Left ventricle myocardium inferior (tissue), 1 donor: ENCODE measurements at regions not wholly inside any gene's neighbourhood (a gene's known extent, or its start where the extent isn't known, plus 50 kb on each side); places are given as distances from the start of the nearest gene placed in this dataset.
A peak's percentile ranks its signal among the peaks of the same experiment; 100 is the strongest.

Experiments used
- DNase-seq: peaks from one replicate; pipeline ENCODE4 v3.0.0-alpha.2; 2020
- H3K27ac ChIP-seq: fragments of 200-600 bp; replicated peaks from 2 replicates; pipeline ENCODE4 v1.8.0; 2021
- H3K27me3 ChIP-seq: fragments of 200-600 bp; 2 replicates; pipeline ENCODE4 v1.8.0; 2021; ENCODE audit warnings: low read depth
- H3K36me3 ChIP-seq: fragments of 200-600 bp; 2 replicates; pipeline ENCODE4 v1.8.0; 2021
- H3K4me1 ChIP-seq: fragments of 200-600 bp; 2 replicates; pipeline ENCODE4 v1.8.0; 2021
- H3K4me3 ChIP-seq: fragments of 200-600 bp; 2 replicates; pipeline ENCODE4 v1.8.0; 2021; ENCODE audit warnings: mild to moderate bottlenecking, moderate library complexity
- H3K9me3 ChIP-seq: fragments of 200-600 bp; replicated peaks from 2 replicates; pipeline ENCODE4 v1.8.0; 2021
- CTCF ChIP-seq: fragments of 200-600 bp; IDR thresholded peaks from 2 replicates; pipeline ENCODE4 v1.8.0; 2021; ENCODE audit warnings: antibody characterized with exemption, mild to moderate bottlenecking, borderline replicate concordance
- intact Hi-C: fragments of 100-400 bp; cut with micrococcal nuclease; formaldehyde crosslinking; loops from one replicate; pipeline ENCODE4 v1.11.0; 2022
- donor health status: DM: no; HTN: yes; CAD: no; lungs with severe emphysema.

GRCh38 chr13:34352958-34353357 is 535.0 kb downstream of the RFC3 start:
- intact Hi-C loops, result no loop called here
- no peak overlapping the region for H3K27ac ChIP-seq
- no peaks in the 10 kb centered on the region for H3K27me3 ChIP-seq
- H3K4me1 ChIP-seq, result peaks cover 15% of the 10 kb centered on the region
- no peak for DNase-seq
- H3K4me3 ChIP-seq, result no peak overlapping the region
- no peaks in the 10 kb centered on the region for H3K9me3 ChIP-seq
- no peak for TF ChIP-seq CTCF
- no peaks in the 10 kb centered on the region for H3K36me3 ChIP-seq

DNA sequence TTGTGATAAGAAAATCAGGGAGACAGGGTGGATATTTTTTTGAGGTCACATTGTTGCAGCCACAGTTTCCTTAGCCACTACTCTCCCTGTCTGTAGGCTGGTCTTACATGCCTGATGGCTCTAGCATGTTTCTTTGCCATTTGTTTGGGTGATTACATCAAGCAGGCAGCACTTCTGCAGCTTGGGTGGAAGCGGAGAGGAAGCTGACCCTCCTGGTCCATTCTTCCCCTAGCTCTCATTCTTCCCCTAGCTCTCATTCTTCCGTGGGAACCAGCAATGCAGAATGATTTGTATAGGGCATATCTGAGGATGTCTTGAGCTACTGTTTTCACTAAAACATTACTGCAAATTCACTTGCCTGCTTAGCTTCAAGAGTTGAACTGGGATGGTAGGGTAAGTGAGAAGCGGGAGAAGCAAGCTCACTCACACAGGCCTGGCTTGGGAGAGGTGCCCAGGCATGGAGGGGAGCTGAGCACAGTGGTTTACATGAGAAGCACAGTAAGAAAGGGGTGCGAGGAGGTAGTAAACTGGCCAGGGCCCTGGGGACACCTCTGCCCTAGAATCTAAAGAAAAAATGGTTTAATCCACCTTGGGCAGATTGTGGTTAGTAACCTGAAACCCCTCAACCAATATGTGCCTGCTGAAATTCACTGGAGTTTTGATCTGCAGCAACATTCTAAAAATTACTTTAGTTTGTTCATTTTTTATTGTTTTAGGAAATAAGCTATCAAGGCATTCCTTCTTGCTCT is 538.9 kb downstream of the RFC3 start:
- Histone ChIP-seq H3K27me3 (no peaks in the 10 kb centered on the region), H3K4me3 (no peak overlapping the region), H3K36me3 (no peaks in the 10 kb centered on the region), H3K4me1 (no peaks in the 10 kb centered on the region), H3K27ac (no peak overlapping the region), H3K9me3 (peaks cover 3% of the 10 kb centered on the region)
- no peak for DNase-seq
- TF ChIP-seq CTCF, result no peak
- intact Hi-C loops, result no loop called here

GRCh38 chr13:34357435-34358232 is 539.7 kb downstream of the RFC3 start:
- no peak for TF ChIP-seq CTCF
- Histone ChIP-seq H3K27me3 (no peaks in the 10 kb centered on the region), H3K4me1 (no peaks in the 10 kb centered on the region), H3K36me3 (no peaks in the 10 kb centered on the region), H3K9me3 (peaks cover 3% of the 10 kb centered on the region), H3K4me3 (no peak overlapping the region), H3K27ac (no peak overlapping the region)
- DNase-seq, result no peak
- intact Hi-C loops, result no loop called here

DNA sequence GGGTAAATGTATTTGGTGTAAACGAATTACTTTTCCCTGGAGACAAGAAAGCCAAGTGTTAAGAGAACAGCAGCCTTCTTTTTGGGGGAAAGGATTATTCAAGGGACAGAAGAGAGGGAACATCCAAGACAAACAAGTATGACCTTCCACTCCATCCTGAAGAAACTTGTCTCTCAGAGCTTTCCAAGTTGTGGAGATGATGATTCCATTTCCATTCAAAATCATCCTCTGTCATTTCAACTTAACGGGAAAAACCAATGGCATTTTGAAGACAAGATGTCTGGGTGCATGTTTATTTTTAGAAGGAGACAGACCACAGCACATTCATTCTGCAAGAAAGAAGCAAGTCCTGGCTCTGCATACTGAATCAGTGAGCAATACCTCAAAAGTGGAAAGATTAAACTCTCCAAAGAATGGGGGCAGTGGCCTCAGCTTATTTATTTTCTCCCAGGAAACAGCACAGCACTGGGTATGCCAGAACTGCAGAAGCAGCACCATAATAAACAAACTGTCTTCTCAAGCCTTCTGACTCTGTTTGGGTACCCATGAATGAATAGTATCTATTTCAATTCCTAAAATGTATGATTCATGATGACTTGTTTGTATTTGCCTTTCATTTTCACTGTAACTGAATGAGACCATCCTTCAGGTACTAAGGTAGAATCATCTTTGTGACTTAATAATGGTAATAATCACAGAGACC is 541.0 kb downstream of the RFC3 start:
- Histone ChIP-seq H3K4me3 (no peak overlapping the region), H3K4me1 (no peaks in the 10 kb centered on the region), H3K36me3 (no peaks in the 10 kb centered on the region), H3K27me3 (no peaks in the 10 kb centered on the region), H3K27ac (peak overlapping the region; percentile 32), H3K9me3 (peaks cover 3% of the 10 kb centered on the region)
- no peak for DNase-seq
- TF ChIP-seq CTCF, result no peak
- intact Hi-C loops, result no loop called here

- intact Hi-C loops, result no loop called here
Measured at GRCh38 chr13:34360702-34361101, 542.8 kb downstream of the RFC3 start.

More at GRCh38 chr13:34360702-34361101, 542.8 kb downstream of the RFC3 start:
- no peak overlapping the region for H3K4me3 ChIP-seq
- no peak for TF ChIP-seq CTCF
- H3K27me3 ChIP-seq, result no peaks in the 10 kb centered on the region
- H3K9me3 ChIP-seq, result peaks cover 3% of the 10 kb centered on the region
- no peaks in the 10 kb centered on the region for H3K4me1 ChIP-seq
- H3K36me3 ChIP-seq, result no peaks in the 10 kb centered on the region
- H3K27ac ChIP-seq, result no peak overlapping the region
- no peak for DNase-seq
